ENCODE measurements at regions not wholly inside any gene's neighbourhood (a gene's known extent, or its start where the extent isn't known, plus 50 kb on each side); places are given as distances from the start of the nearest gene placed in this dataset.

DNA sequence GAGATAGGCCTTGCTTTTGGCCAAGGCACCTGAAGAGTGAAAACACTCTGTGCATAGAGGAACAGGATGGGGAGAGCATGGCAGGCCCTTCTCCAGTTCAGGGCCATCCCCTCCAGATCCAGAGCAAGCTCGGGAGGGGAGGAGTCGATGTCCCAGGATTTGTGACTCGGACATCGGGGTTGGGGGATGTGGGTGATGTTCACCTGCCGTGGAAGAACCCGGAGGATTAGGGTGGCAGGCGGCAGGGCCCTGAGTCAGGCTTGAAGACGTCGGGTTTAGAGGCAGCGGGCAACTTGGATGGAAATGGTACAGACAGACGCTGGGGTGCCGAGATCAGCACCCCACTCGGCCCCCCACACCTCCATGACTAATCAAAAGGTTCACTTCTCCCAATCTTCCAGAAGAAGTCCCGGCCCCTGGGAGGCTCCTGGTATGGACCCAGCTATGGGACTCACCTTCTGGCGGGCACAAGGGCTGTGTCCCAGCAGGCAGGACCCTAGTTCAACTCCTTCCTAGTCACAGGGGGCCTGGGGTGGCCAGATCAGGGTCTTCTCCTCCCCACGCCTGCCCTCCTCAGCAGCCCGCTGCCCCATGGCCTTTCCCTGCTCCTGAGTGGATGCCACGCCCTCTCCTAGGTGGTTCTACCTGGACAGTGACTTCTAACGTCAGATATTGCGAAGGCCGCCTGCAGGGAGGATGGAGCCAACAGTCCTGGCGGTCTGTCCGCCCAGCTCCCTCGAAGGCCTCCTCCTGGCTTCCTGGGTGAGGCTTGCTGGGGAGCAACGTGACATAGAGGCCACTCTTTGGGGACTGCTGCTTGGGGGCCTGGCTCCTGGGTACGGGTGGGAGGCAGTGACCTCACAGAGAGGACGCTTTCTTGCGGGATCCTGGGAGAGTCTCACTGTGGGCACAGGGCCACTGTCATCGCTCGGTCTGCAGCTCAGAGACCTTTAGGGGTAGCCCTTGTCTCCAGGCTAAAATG lies 792.5 kb downstream of the BRD1 start:
- no peaks in the 10 kb centered on the region for H3K4me1 ChIP-seq (ENCODE audit: low read depth)
- no peak for DNase-seq (ENCODE audit: low read depth in 1 of 2, low spot score in 1 of 2)
- H3K36me3 ChIP-seq: no peaks in the 10 kb centered on the region
- no peak overlapping the region for H3K4me3 ChIP-seq
- H3K27me3 ChIP-seq: no peaks in the 10 kb centered on the region
- no peaks in the 10 kb centered on the region for H3K9me3 ChIP-seq (ENCODE audit: low read depth)
- no peak overlapping the region for H3K27ac ChIP-seq
- TF ChIP-seq CTCF (IDR thresholded peaks at IDR 0.05; ENCODE audit: low read depth, low read length): no peak

DNA sequence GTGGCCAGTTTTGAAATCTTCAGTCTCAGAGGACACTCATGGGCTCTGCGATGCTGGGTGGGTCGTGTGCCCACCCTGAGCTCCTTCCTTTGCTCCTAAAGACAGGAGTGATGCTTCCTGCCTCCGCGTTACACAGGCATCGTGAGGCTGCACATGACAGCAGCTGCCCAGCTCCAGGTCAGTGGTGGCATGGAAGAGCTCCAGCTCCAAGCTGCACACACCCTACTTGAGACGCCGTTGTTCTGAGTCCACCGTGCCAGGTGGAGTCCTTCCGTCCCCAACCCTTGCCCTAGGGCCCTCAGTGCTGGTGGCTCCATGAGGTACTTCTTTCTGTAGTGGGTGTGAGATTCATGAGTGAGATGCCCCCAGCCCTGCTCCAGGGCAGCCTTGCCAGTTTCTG lies 794.1 kb downstream of the BRD1 start:
- no peak overlapping the region for H3K4me3 ChIP-seq
- no peak for TF ChIP-seq CTCF (IDR thresholded peaks at IDR 0.05; ENCODE audit: low read depth, low read length)
- no peaks in the 10 kb centered on the region for H3K9me3 ChIP-seq (ENCODE audit: low read depth)
- no peaks in the 10 kb centered on the region for H3K27me3 ChIP-seq
- H3K4me1 ChIP-seq (ENCODE audit: low read depth): no peaks in the 10 kb centered on the region
- no peak for DNase-seq (ENCODE audit: low read depth in 1 of 2, low spot score in 1 of 2)
- H3K36me3 ChIP-seq: no peaks in the 10 kb centered on the region
- H3K27ac ChIP-seq: no peak overlapping the region

- no peak for TF ChIP-seq CTCF (IDR thresholded peaks at IDR 0.05; ENCODE audit: low read depth, low read length)
- Histone ChIP-seq H3K36me3 (no peaks in the 10 kb centered on the region), H3K4me1 (ENCODE audit: low read depth) (no peaks in the 10 kb centered on the region), H3K27me3 (no peaks in the 10 kb centered on the region), H3K27ac (no peak overlapping the region), H3K4me3 (no peak overlapping the region), H3K9me3 (ENCODE audit: low read depth) (no peaks in the 10 kb centered on the region)
- DNase-seq (ENCODE audit: low read depth in 1 of 2, low spot score in 1 of 2): no peak
Measured at GRCh38 chr22:49032821-49033220, 794.9 kb downstream of the BRD1 start.

GRCh38 chr22:49031746-49032330 lies 795.8 kb downstream of the BRD1 start:
- no peaks in the 10 kb centered on the region for H3K4me1 ChIP-seq (ENCODE audit: low read depth)
- no peaks in the 10 kb centered on the region for H3K9me3 ChIP-seq (ENCODE audit: low read depth)
- no peak overlapping the region for H3K27ac ChIP-seq
- TF ChIP-seq CTCF (IDR thresholded peaks at IDR 0.05; ENCODE audit: low read depth, low read length): no peak
- no peak for DNase-seq (ENCODE audit: low read depth in 1 of 2, low spot score in 1 of 2)
- no peaks in the 10 kb centered on the region for H3K27me3 ChIP-seq
- no peaks in the 10 kb centered on the region for H3K36me3 ChIP-seq
- no peak overlapping the region for H3K4me3 ChIP-seq

DNA sequence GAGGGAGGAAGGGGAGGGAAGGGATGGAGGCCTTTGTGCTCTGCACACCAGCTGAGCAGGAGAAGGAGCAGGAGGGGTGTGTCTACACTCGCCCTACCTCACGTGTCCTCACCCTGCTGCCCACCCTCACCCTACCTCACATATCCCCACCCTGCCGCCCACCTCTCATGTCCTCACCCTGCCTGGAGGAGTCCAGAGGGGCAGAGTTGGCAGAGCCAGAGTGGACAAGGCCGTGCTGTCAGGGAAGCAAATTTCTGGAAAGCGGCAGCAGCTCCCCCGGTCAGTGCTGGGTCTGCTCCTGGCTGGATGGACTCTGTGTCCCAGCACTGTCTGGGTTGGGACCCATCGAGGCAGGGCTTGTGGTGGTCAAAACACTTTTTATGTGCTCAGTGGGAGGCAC lies 799.6 kb downstream of the BRD1 start:
- no peaks in the 10 kb centered on the region for H3K27me3 ChIP-seq
- DNase-seq (ENCODE audit: low read depth in 1 of 2, low spot score in 1 of 2): no peak
- H3K4me1 ChIP-seq (ENCODE audit: low read depth): no peaks in the 10 kb centered on the region
- H3K9me3 ChIP-seq (ENCODE audit: low read depth): no peaks in the 10 kb centered on the region
- H3K4me3 ChIP-seq: no peak overlapping the region
- no peak for TF ChIP-seq CTCF (IDR thresholded peaks at IDR 0.05; ENCODE audit: low read depth, low read length)
- no peaks in the 10 kb centered on the region for H3K36me3 ChIP-seq
- H3K27ac ChIP-seq: no peak overlapping the region
